KMS-11 (cell line): ENCODE measurements at regions not wholly inside any gene's neighbourhood (a gene's known extent, or its start where the extent isn't known, plus 50 kb on each side); places are given as distances from the start of the nearest gene placed in this dataset.
"Not testable (repeated sequence)": the region's sequence is repeated elsewhere in the genome, so short reads cannot be mapped to it uniquely, and the experiment has no call there.

Source experiments
- H2AFZ ChIP-seq: fragments of 200-600 bp; sonication (generic); 2 replicates; pipeline ENCODE4 v1.6.1; 2016; ENCODE audit warnings: antibody characterized with exemption, mixed run types, low read depth
- H3K27ac ChIP-seq: fragments of 200-600 bp; sonication (generic); 2 replicates; pipeline ENCODE4 v1.6.1; 2016; ENCODE audit warnings: mild to moderate bottlenecking, mixed run types
- H3K27me3 ChIP-seq: fragments of 200-600 bp; sonication (generic); 2 replicates; pipeline ENCODE4 v1.6.1; 2017; ENCODE audit warnings: mild to moderate bottlenecking, low read depth, mixed run types, moderate library complexity; ENCODE audit not compliant: insufficient read depth
- H3K36me3 ChIP-seq: fragments of 200-600 bp; sonication (generic); 2 replicates; pipeline ENCODE4 v1.6.1; 2017; ENCODE audit warnings: mild to moderate bottlenecking, mixed run types; ENCODE audit not compliant: insufficient read depth
- H3K4me1 ChIP-seq: fragments of 200-600 bp; sonication (generic); 2 replicates; pipeline ENCODE4 v1.6.1; 2016; ENCODE audit warnings: mild to moderate bottlenecking, low read depth, mixed run types; ENCODE audit not compliant: poor library complexity, severe bottlenecking
- H3K4me2 ChIP-seq: fragments of 200-600 bp; sonication (generic); 2 replicates; pipeline ENCODE4 v1.7.0; 2016; ENCODE audit warnings: mild to moderate bottlenecking, mixed run types
- H3K4me3 ChIP-seq: fragments of 200-600 bp; sonication (generic); IDR thresholded peaks from 2 replicates; pipeline ENCODE4 v1.6.1; 2017; ENCODE audit warnings: low read depth, low read length, mixed read lengths; ENCODE audit not compliant: insufficient read depth
- H3K79me2 ChIP-seq: fragments of 200-600 bp; sonication (generic); 2 replicates; pipeline ENCODE4 v1.6.1; 2016; ENCODE audit warnings: low read depth, mixed run types; ENCODE audit not compliant: insufficient read depth
- H3K9ac ChIP-seq: fragments of 200-600 bp; sonication (generic); 2 replicates; pipeline ENCODE4 v1.6.1; 2016; ENCODE audit warnings: mild to moderate bottlenecking, mixed run types
- H4K20me1 ChIP-seq: fragments of 200-600 bp; sonication (generic); 2 replicates; pipeline ENCODE4 v1.6.1; 2016; ENCODE audit warnings: mild to moderate bottlenecking, mixed run types; ENCODE audit not compliant: insufficient read depth
- TF ChIP-seq, protein P1 (sequence below): fragments of 200-600 bp; sonication (generic); conservative IDR thresholded peaks from 2 replicates; pipeline ENCODE4 v1.6.1; 2017; ENCODE audit warnings: low read depth, mild to moderate bottlenecking, antibody characterized with exemption, low read length, moderate library complexity, mixed read lengths

- Histone ChIP-seq H3K36me3 (no peaks in the 10 kb centered on the region), H3K4me3 (no peak overlapping the region), H3K4me1 (no peaks in the 10 kb centered on the region), H3K79me2 (no peaks in the 10 kb centered on the region), H3K9ac (no peak overlapping the region), H4K20me1 (no peaks in the 10 kb centered on the region), H3K4me2 (no peak overlapping the region), H3K27me3 (no peaks in the 10 kb centered on the region), H2AFZ (no peak overlapping the region), H3K27ac (no peak overlapping the region)
- TF ChIP-seq, protein P1, sequence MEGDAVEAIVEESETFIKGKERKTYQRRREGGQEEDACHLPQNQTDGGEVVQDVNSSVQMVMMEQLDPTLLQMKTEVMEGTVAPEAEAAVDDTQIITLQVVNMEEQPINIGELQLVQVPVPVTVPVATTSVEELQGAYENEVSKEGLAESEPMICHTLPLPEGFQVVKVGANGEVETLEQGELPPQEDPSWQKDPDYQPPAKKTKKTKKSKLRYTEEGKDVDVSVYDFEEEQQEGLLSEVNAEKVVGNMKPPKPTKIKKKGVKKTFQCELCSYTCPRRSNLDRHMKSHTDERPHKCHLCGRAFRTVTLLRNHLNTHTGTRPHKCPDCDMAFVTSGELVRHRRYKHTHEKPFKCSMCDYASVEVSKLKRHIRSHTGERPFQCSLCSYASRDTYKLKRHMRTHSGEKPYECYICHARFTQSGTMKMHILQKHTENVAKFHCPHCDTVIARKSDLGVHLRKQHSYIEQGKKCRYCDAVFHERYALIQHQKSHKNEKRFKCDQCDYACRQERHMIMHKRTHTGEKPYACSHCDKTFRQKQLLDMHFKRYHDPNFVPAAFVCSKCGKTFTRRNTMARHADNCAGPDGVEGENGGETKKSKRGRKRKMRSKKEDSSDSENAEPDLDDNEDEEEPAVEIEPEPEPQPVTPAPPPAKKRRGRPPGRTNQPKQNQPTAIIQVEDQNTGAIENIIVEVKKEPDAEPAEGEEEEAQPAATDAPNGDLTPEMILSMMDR: no peak
Measured at GRCh38 chr4:42252315-42252714, 99.9 kb upstream of the BEND4 start.

- H3K79me2 ChIP-seq, H3K36me3 ChIP-seq, H2AFZ ChIP-seq, H3K4me1 ChIP-seq, H3K27ac ChIP-seq, H3K4me2 ChIP-seq, H3K9ac ChIP-seq, H3K27me3 ChIP-seq, H3K4me3 ChIP-seq, H4K20me1 ChIP-seq: not testable (repeated sequence)
Measured at GRCh38 chr4:42257645-42258044, 105.2 kb upstream of the BEND4 start.

DNA sequence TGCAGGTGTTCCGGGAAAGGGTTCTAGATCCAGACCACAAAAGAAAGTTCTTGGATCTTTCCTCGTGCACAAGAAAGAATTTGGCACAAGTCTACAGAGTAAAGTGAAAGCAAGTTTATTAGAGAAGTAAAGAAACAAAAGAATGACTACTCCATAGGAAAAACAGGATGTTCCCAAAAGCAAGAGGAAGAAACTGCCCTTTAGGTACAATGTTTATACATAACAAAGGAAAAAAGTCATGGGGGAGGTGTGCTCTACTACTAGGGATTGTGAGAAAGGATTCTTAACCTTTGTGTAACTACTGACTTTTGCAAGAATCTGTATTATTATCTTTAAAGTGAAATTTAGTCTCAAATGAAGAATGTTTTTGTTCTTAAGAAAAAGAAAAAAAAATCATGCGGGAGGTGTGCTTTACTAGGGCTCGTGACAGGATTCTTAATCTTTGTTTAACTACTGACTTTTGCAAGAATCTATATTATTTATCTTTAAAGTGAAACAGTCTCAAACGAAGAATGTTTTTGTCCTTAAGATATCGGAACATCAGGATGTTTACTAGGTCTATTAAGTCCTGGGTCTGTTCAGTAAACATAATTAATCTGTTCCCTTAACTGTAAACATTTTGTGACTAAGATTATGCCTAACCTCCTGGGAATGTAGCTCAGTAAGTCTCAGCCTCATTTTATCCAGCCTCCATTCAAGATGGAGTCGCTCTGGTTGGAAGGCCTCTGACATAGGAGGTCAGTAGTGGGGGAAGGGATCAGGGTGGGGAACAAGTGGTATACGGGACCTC is 110.4 kb upstream of the BEND4 start:
- Histone ChIP-seq H3K79me2 (no peaks in the 10 kb centered on the region), H4K20me1 (no peaks in the 10 kb centered on the region), H3K36me3 (no peaks in the 10 kb centered on the region), H3K27me3 (no peaks in the 10 kb centered on the region), H3K4me2 (no peak overlapping the region), H3K9ac (no peak overlapping the region), H3K4me3 (no peak overlapping the region), H2AFZ (no peak overlapping the region), H3K4me1 (no peaks in the 10 kb centered on the region), H3K27ac (no peak overlapping the region)
- TF ChIP-seq, protein P1: no peak

DNA sequence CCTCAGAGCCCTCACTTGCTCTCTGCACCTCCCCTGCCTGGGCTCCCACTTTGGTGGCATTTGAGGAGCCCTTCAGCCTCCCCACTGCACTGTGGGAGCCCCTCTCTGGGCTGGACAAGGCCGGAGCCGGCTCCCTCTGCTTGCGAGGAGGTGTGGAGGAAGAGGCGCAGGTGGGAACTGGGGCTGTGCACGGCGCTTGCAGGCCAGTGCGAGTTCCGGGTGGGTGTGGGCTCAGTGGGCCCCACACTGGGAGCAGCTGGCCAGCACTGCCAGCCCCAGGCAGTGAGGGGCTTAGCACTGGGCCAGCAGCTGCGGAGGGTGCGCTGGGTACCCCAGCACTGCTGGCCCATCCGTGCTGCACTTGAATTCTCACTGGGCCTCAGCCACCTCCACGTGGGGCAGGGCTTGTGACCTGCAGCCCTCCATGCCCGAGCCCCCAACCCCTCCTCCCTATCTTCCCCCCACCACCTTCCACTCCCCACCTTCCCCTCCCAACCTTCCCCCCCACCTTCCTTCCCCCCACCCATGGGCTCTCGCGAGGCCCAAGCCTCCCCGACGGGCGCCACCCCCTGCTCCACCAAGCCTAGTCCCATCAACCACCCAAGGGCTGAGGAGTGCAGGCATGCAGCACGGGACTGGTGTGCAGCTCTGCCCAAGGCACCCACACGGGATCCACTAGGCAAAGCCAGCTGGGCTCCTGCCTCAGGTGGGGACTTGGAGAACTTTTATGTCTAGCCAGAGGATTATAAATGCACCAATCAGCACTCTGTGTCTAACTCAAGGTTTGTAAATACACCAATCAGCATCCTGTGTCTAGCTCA is 113.5 kb upstream of the BEND4 start:
- H3K4me1 ChIP-seq: peaks cover 5% of the 10 kb centered on the region
- H3K4me3 ChIP-seq: no peak overlapping the region
- TF ChIP-seq, protein P1: no peak
- no peak overlapping the region for H2AFZ ChIP-seq
- H3K36me3 ChIP-seq: no peaks in the 10 kb centered on the region
- H3K9ac ChIP-seq: no peak overlapping the region
- no peaks in the 10 kb centered on the region for H3K27me3 ChIP-seq
- no peaks in the 10 kb centered on the region for H4K20me1 ChIP-seq
- no peaks in the 10 kb centered on the region for H3K79me2 ChIP-seq
- H3K27ac ChIP-seq: no peak overlapping the region
- no peak overlapping the region for H3K4me2 ChIP-seq

GRCh38 chr4:42267724-42268123 is 115.3 kb upstream of the BEND4 start:
- no peak overlapping the region for H3K9ac ChIP-seq
- no peak overlapping the region for H2AFZ ChIP-seq
- peaks cover 5% of the 10 kb centered on the region for H3K4me1 ChIP-seq
- TF ChIP-seq, protein P1: no peak
- no peaks in the 10 kb centered on the region for H4K20me1 ChIP-seq
- no peaks in the 10 kb centered on the region for H3K27me3 ChIP-seq
- H3K79me2 ChIP-seq: no peaks in the 10 kb centered on the region
- no peak overlapping the region for H3K27ac ChIP-seq
- no peaks in the 10 kb centered on the region for H3K36me3 ChIP-seq
- no peak overlapping the region for H3K4me3 ChIP-seq
- no peak overlapping the region for H3K4me2 ChIP-seq
